ENCODE measurements at regions not wholly inside any gene's neighbourhood (a gene's known extent, or its start where the extent isn't known, plus 50 kb on each side); places are given as distances from the start of the nearest gene placed in this dataset.
"Not testable (repeated sequence)": the region's sequence is repeated elsewhere in the genome, so short reads cannot be mapped to it uniquely, and the experiment has no call there.

GRCh38 chr5:56410696-56411095 is 177.6 kb upstream of the ANKRD55 start:
- DNase-seq = no peak

GRCh38 chr5:56409331-56410190 is 176.4 kb upstream of the ANKRD55 start:
- DNase-seq = no peak

- DNase-seq = no peak
Measured at GRCh38 chr5:56406838-56407237, 173.7 kb upstream of the ANKRD55 start.

GRCh38 chr5:56406221-56406620 is 173.1 kb upstream of the ANKRD55 start:
- no peak for DNase-seq

- DNase-seq = no peak
Measured at GRCh38 chr5:56405116-56405908, 172.2 kb upstream of the ANKRD55 start.

GRCh38 chr5:56402266-56403220 is 169.4 kb upstream of the ANKRD55 start:
- no peak for DNase-seq

- DNase-seq = not testable (repeated sequence)
Measured at GRCh38 chr5:56397796-56398195, 164.7 kb upstream of the ANKRD55 start.

GRCh38 chr5:56396634-56397033 is 163.5 kb upstream of the ANKRD55 start:
- DNase-seq = no peak

- no peak for DNase-seq
Measured at GRCh38 chr5:56389261-56389660, 156.1 kb upstream of the ANKRD55 start.

- DNase-seq = no peak
Measured at GRCh38 chr5:56388229-56388985, 155.3 kb upstream of the ANKRD55 start.

GRCh38 chr5:56386046-56386445 is 152.9 kb upstream of the ANKRD55 start:
- no peak for DNase-seq

- DNase-seq = no peak
Measured at GRCh38 chr5:56384186-56384585, 151.1 kb upstream of the ANKRD55 start.

GRCh38 chr5:56383761-56384160 is 150.6 kb upstream of the ANKRD55 start:
- DNase-seq = no peak

- DNase-seq = no peak
Measured at GRCh38 chr5:56382896-56383295, 149.8 kb upstream of the ANKRD55 start.

- DNase-seq = no peak
Measured at GRCh38 chr5:56377573-56377972, 144.4 kb upstream of the ANKRD55 start.

GRCh38 chr5:56376128-56376527 is 143.0 kb upstream of the ANKRD55 start:
- DNase-seq = no peak

- DNase-seq = peak in 1 of 2 experiments; percentile 60
Measured at GRCh38 chr5:56375011-56375410, 141.9 kb upstream of the ANKRD55 start.

- DNase-seq = not testable (repeated sequence)
Measured at GRCh38 chr5:56372491-56372890, 139.4 kb upstream of the ANKRD55 start.

GRCh38 chr5:56369361-56369811 is 136.3 kb upstream of the ANKRD55 start:
- no peak for DNase-seq

- no peak for DNase-seq
Measured at GRCh38 chr5:56367748-56368147, 134.6 kb upstream of the ANKRD55 start.

GRCh38 chr5:56366986-56367385 is 133.9 kb upstream of the ANKRD55 start:
- no peak for DNase-seq

GRCh38 chr5:56361398-56361797 is 128.3 kb upstream of the ANKRD55 start:
- DNase-seq = no peak

All from SHP77 (cell line).